Body of pancreas (tissue), 4 donors: ENCODE measurements at regions not wholly inside any gene's neighbourhood (a gene's known extent, or its start where the extent isn't known, plus 50 kb on each side); places are given as distances from the start of the nearest gene placed in this dataset.

ENCODE experiments used
- ATAC-seq: fragments of 150-250 bp; one replicate; pipeline ENCODE4 v1.9.1; 2016
- DNase-seq, 4 donors: peaks; one replicate each; pipeline ENCODE4 v3.0.0-alpha.2; 2019
- H3K27ac ChIP-seq, 4 donors: fragments of 200-600 bp; sonication (generic); 1 replicate in 3 of 4; 2 replicates in 1 of 4; pipeline versions ENCODE4 v1.5.1 to v1.6.1; 2016 to 2019; ENCODE audit warnings: mild to moderate bottlenecking in 1 of 4, mixed read lengths in 1 of 4, moderate library complexity in 1 of 4
- H3K27me3 ChIP-seq, 2 donors: fragments of 200-600 bp; sonication (generic); one replicate each; pipeline ENCODE4 v1.6.0; 2016; ENCODE audit warnings: mild to moderate bottlenecking in 1 of 2
- H3K36me3 ChIP-seq, 2 donors: fragments of 200-600 bp; sonication (generic); replicated peaks in 1 of 2; 2 replicates each; pipeline ENCODE4 v1.5.1; 2016; ENCODE audit warnings: low read depth in 2 of 2; ENCODE audit not compliant: insufficient read depth in 1 of 2
- H3K4me1 ChIP-seq: fragments of 200-600 bp; sonication (generic); one replicate; pipeline ENCODE4 v1.6.0; 2016
- H3K4me3 ChIP-seq, 2 donors: fragments of 200-600 bp; sonication (generic); 1 replicate in 1 of 2; 2 replicates in 1 of 2; pipeline ENCODE4 v1.5.1; 2016 to 2019
- H3K9me3 ChIP-seq, 3 donors: fragments of 200-600 bp; sonication (generic); 1 replicate in 2 of 3; 2 replicates in 1 of 3; pipeline ENCODE4 v1.5.1; 2016
- POLR2A ChIP-seq, 3 donors: fragments of 450-650 bp; IDR thresholded peaks; one replicate each; pipeline ENCODE4 v1.6.1; 2016; ENCODE audit warnings: antibody characterized with exemption in 3 of 3, mild to moderate bottlenecking in 2 of 3
- WGBS, 2 donors: methylation state at CpG; one replicate each; pipeline ENCODE4 v1.1.5; 2017; 5-methylcytosine and 5-hydroxymethylcytosine counted together
- intact Hi-C: fragments of 100-400 bp; cut with DNase I; formaldehyde crosslinking; loops from one replicate; pipeline ENCODE4 v1.15.1; 2023
- TF ChIP-seq, protein P1 (sequence below), 7 experiments: fragments of 450-650 bp in 4 of 7; fragments of 200-600 bp in 3 of 7; sonication (generic) in 3 of 7; IDR thresholded peaks; one replicate each; pipeline ENCODE4 v1.5.1; 2016 to 2019; ENCODE audit warnings: antibody characterized with exemption in 7 of 7

DNA sequence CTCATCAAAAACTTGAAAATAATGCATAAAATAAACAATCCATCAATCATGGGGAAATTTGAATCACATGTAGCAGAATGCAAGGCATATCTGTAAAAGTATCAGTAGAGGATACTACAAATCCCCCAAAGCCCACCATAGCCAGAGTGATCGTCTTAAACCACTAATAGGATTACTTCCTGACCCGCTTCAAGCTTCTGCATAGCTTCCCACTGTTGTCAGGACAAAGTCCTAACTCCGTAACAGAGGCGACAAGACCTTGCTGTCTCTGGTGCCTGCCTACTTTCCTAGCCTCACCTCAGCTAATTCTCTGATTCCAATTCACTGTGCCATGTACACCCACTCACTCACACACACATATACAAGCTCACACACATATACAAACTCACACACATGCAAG, 161.2 kb upstream of the NFIA start:
- TF ChIP-seq, protein P1, sequence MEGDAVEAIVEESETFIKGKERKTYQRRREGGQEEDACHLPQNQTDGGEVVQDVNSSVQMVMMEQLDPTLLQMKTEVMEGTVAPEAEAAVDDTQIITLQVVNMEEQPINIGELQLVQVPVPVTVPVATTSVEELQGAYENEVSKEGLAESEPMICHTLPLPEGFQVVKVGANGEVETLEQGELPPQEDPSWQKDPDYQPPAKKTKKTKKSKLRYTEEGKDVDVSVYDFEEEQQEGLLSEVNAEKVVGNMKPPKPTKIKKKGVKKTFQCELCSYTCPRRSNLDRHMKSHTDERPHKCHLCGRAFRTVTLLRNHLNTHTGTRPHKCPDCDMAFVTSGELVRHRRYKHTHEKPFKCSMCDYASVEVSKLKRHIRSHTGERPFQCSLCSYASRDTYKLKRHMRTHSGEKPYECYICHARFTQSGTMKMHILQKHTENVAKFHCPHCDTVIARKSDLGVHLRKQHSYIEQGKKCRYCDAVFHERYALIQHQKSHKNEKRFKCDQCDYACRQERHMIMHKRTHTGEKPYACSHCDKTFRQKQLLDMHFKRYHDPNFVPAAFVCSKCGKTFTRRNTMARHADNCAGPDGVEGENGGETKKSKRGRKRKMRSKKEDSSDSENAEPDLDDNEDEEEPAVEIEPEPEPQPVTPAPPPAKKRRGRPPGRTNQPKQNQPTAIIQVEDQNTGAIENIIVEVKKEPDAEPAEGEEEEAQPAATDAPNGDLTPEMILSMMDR (IDR thresholded peaks at IDR 0.05): no peak
- no peak for TF ChIP-seq POLR2A (IDR thresholded peaks at IDR 0.05)

DNA sequence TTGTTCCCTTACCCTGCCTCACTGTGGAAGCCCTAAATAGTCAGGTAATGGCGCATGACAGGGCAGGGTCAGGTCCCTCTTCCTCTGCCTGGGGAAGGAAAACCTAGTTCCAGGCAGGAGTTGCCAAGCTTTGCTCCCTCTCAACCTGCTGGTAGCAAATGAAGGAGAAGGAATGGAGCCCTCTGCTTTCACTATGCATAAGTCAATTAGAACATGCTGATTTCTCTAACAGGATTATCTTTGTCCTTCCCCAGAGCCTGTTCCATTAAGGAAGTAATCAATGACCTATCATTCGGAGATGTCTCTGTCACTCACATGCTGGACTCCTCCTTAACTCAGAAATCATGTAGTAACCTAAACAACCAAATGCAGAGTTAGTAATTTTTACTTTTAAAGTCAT, 161.8 kb upstream of the NFIA start:
- DNase-seq (no peak), ATAC-seq (no peak)
- 86 to 89% methylated on average over 2 of the region's 2 CpGs for WGBS, 2 donors
- no peaks in the 10 kb centered on the region for H3K9me3 ChIP-seq
- H3K36me3 ChIP-seq: no peaks in the 10 kb centered on the region
- no peaks in the 10 kb centered on the region for H3K27me3 ChIP-seq
- no peak overlapping the region for H3K4me3 ChIP-seq
- no peak overlapping the region for H3K27ac ChIP-seq
- intact Hi-C loops: no loop called here
- no peak for TF ChIP-seq POLR2A (IDR thresholded peaks at IDR 0.05)
- TF ChIP-seq, protein P1 (IDR thresholded peaks at IDR 0.05): no peak
- peaks cover 24% of the 10 kb centered on the region for H3K4me1 ChIP-seq

More for the DNA sequence above, 161.2 kb upstream of the NFIA start:
- intact Hi-C loops: no loop called here
- Histone ChIP-seq H3K36me3 (no peaks in the 10 kb centered on the region), H3K27me3 (no peaks in the 10 kb centered on the region), H3K27ac (no peak overlapping the region), H3K4me1 (peaks cover 24% of the 10 kb centered on the region), H3K4me3 (no peak overlapping the region), H3K9me3 (no peaks in the 10 kb centered on the region)
- DNase-seq: no peak
- WGBS, 2 donors: 89 to 92% methylated on average over 4 of the region's 4 CpGs
- no peak for ATAC-seq

DNA sequence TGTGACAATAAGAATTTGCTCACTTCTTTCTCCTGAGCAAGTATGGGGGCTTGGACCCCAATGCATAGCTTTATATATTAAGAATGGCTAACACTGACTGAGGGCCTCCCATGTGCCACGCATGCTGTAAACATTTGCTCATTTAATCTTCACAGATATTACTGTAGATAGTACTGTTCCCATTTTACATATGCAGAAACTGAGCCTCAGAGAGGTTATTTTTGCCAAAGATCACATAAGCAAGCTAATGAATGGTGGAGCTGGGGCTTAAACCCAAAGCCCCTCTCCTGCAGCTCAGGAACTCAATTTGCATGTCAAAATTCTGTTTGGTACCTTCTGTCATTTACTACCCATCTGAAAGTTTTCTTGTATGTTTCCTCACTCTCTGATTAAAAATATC, 163.5 kb upstream of the NFIA start:
- Histone ChIP-seq H3K36me3 (no peaks in the 10 kb centered on the region), H3K9me3 (no peaks in the 10 kb centered on the region), H3K27me3 (no peaks in the 10 kb centered on the region), H3K4me1 (peaks cover 11% of the 10 kb centered on the region), H3K27ac (no peak overlapping the region), H3K4me3 (no peak overlapping the region)
- TF ChIP-seq, protein P1 (IDR thresholded peaks at IDR 0.05): no peak
- TF ChIP-seq POLR2A (IDR thresholded peaks at IDR 0.05): no peak
- ATAC-seq (no peak), DNase-seq (no peak)
- 83 to 90% methylated on average over 1 of the region's 1 CpG for WGBS, 2 donors
- intact Hi-C loops: no loop called here

DNA sequence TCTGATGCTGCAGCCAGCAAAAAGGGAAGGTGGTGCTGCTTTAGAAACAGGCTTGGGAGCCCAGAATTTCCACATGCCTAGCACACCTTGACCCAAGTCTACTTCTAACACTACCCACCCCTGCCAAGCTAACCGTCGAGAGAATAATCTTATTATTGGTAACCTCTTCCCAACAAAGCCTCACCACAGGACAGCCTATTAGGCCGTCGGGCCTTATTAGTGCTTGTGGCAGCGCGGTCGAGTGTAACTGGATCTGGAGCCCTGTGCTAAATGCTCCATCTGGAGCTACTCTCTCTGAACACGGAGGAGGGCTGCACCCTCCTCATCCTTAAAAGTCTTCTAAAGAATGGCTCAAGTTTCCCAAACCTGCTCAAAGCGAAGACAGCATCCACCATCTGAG, 165.5 kb upstream of the NFIA start:
- ATAC-seq (no peak), DNase-seq (no peak)
- Histone ChIP-seq H3K4me3 (no peak overlapping the region), H3K9me3 (no peaks in the 10 kb centered on the region), H3K36me3 (no peaks in the 10 kb centered on the region), H3K27me3 (no peaks in the 10 kb centered on the region), H3K27ac (no peak overlapping the region), H3K4me1 (no peaks in the 10 kb centered on the region)
- 92 to 95% methylated on average over 9 of the region's 9 CpGs for WGBS, 2 donors
- TF ChIP-seq, protein P1 (IDR thresholded peaks at IDR 0.05): no peak
- TF ChIP-seq POLR2A (IDR thresholded peaks at IDR 0.05): no peak
- intact Hi-C loops: no loop called here

DNA sequence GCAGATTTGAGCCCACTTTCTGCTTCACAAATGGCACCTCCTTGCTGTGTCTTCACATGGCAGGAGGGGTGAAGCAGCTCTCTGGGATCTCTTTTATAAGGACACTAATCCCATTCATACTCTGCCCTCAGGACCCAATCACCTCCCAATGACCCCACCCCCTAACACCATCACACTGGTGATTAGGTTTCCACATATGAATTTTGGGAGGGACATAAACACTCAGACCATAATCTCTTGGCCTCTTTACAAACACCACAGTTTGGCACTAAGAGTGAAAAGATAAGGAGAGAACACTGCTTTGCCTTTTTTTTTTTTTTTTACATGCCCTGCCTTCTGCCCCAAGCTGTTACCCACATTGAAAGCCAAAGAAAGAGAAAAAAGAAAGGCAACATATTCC, 166.2 kb upstream of the NFIA start:
- H3K9me3 ChIP-seq: no peaks in the 10 kb centered on the region
- TF ChIP-seq, protein P1 (IDR thresholded peaks at IDR 0.05): no peak
- no peak for TF ChIP-seq POLR2A (IDR thresholded peaks at IDR 0.05)
- no peaks in the 10 kb centered on the region for H3K4me1 ChIP-seq
- no peaks in the 10 kb centered on the region for H3K27me3 ChIP-seq
- H3K36me3 ChIP-seq: no peaks in the 10 kb centered on the region
- DNase-seq: no peak
- intact Hi-C loops: no loop called here
- H3K4me3 ChIP-seq: no peak overlapping the region
- no peak for ATAC-seq
- H3K27ac ChIP-seq: no peak overlapping the region
